Endothelial cell of umbilical vein (primary cell): ENCODE measurements at regions not wholly inside any gene's neighbourhood (a gene's known extent, or its start where the extent isn't known, plus 50 kb on each side); places are given as distances from the start of the nearest gene placed in this dataset.

Experiments used
- BruUV-seq: library from RNA; stranded (reverse); fragments of 400-500 nt; replicated peaks from 2 replicates; lab custom pipeline; 2021; lab: Mats Ljungman, UMichigan
- CTCF ChIA-PET: fragments of 300-600, 350-600 bp; sonication (Branson Sonifier 250); formaldehyde crosslinking; loops from one replicate; lab custom pipeline; 2021; ENCODE audit warnings: antibody characterized with exemption, inconsistent platforms; lab: Charles Lee
- POLR2A ChIA-PET: fragments of 300-600, 350-600 bp; sonication (Branson Sonifier 250); formaldehyde crosslinking; loops from one replicate; lab custom pipeline; 2021; ENCODE audit warnings: antibody characterized with exemption, inconsistent platforms; lab: Charles Lee
- DNase-seq: peaks from one replicate; pipeline ENCODE4 v3.0.0-alpha.2; 2011; ENCODE audit warnings: low read depth, low spot score
- FAIRE-seq: peaks from 2 replicates; lab custom pipeline; 2011; peaks lifted over from hg19 to GRCh38; lab: Jason Lieb, UNC
- H2AFZ ChIP-seq: 2 replicates; pipeline ENCODE4 v1.6.0; 2012; ENCODE audit warnings: low read depth, low read length, control low read depth, inconsistent platforms
- H3K27ac ChIP-seq: 2 replicates; pipeline ENCODE4 v1.5.1; 2011; ENCODE audit warnings: low read depth, mild to moderate bottlenecking, control low read depth, low read length, moderate library complexity; ENCODE audit not compliant: insufficient read depth
- H3K27me3 ChIP-seq, 2 experiments: 2 replicates each; pipeline versions ENCODE4 v1.6.0 to v1.6.1; 2011; ENCODE audit warnings: low read length in 2 of 2, mixed read lengths in 1 of 2; ENCODE audit not compliant: control insufficient read depth in 2 of 2, insufficient read depth in 2 of 2
- H3K36me3 ChIP-seq, 2 experiments: 2 replicates in 1 of 2; 3 replicates in 1 of 2; pipeline ENCODE4 v1.5.1; 2011; ENCODE audit warnings: low read length in 2 of 2, mild to moderate bottlenecking in 1 of 2, moderate library complexity in 1 of 2; ENCODE audit not compliant: control insufficient read depth in 2 of 2, insufficient read depth in 2 of 2; ENCODE audit errors: extremely low read depth in 1 of 2
- H3K4me1 ChIP-seq: 3 replicates; pipeline ENCODE4 v1.5.1; 2011; ENCODE audit warnings: mild to moderate bottlenecking, low read length; ENCODE audit not compliant: control insufficient read depth, insufficient read depth; ENCODE audit errors: extremely low read depth
- H3K4me2 ChIP-seq: 2 replicates; pipeline ENCODE4 v1.6.1; 2011; ENCODE audit warnings: low read length, control low read depth, mixed read lengths; ENCODE audit not compliant: insufficient read depth
- H3K4me3 ChIP-seq, 3 experiments: fragments of 200-600 bp in 1 of 3; sonication (generic), shearing (Covaris generic) in 1 of 3; replicated peaks in 1 of 3; 2 replicates each; pipeline ENCODE4 v1.5.1; 2011 to 2016; ENCODE audit warnings: control low read depth in 3 of 3, low read length in 3 of 3, mild to moderate bottlenecking in 2 of 3, inconsistent platforms in 1 of 3, low read depth in 1 of 3, moderate library complexity in 1 of 3; ENCODE audit not compliant: insufficient read depth in 1 of 3
- H3K79me2 ChIP-seq: 2 replicates; pipeline ENCODE4 v1.6.0; 2012; ENCODE audit warnings: low read length, inconsistent platforms; ENCODE audit not compliant: control insufficient read depth, insufficient read depth
- H3K9ac ChIP-seq: replicated peaks from 2 replicates; pipeline ENCODE3; 2011; ENCODE audit warnings: low read length, control low read depth; ENCODE audit not compliant: insufficient read depth; ENCODE audit errors: extremely low read depth
- H3K9me1 ChIP-seq: replicated peaks from 3 replicates; pipeline ENCODE4 v1.6.0; 2011; ENCODE audit warnings: mild to moderate bottlenecking, low read length; ENCODE audit not compliant: control insufficient read depth, insufficient read depth; ENCODE audit errors: extremely low read depth
- H3K9me3 ChIP-seq: replicated peaks from 2 replicates; pipeline ENCODE4 v1.5.1; 2012; ENCODE audit warnings: low read length, inconsistent platforms; ENCODE audit not compliant: control insufficient read depth, insufficient read depth
- H4K20me1 ChIP-seq: replicated peaks from 2 replicates; pipeline ENCODE3; 2011; ENCODE audit warnings: mild to moderate bottlenecking, low read length; ENCODE audit not compliant: control insufficient read depth, insufficient read depth; ENCODE audit errors: extremely low read depth
- EZH2 ChIP-seq: IDR thresholded peaks from 2 replicates; pipeline ENCODE4 v1.6.1; 2012; ENCODE audit warnings: borderline replicate concordance, low read depth, mild to moderate bottlenecking, moderate library complexity, low read length, inconsistent platforms; ENCODE audit not compliant: severe bottlenecking
- FOS ChIP-seq: IDR thresholded peaks from 2 replicates; pipeline ENCODE4 v1.6.1; 2011; ENCODE audit warnings: mild to moderate bottlenecking, low read length, moderate library complexity, borderline replicate concordance; ENCODE audit not compliant: insufficient read depth
- GATA2 ChIP-seq: IDR thresholded peaks from 2 replicates; pipeline ENCODE4 v1.7.0; 2011; ENCODE audit warnings: low read depth, mild to moderate bottlenecking, moderate library complexity, mixed read lengths, low read length; ENCODE audit not compliant: insufficient read length, insufficient read depth
- JUN ChIP-seq: IDR thresholded peaks from 2 replicates; pipeline ENCODE4 v1.6.1; 2011; ENCODE audit warnings: borderline replicate concordance, low read depth; ENCODE audit not compliant: insufficient read length, insufficient read depth
- MYC ChIP-seq: IDR thresholded peaks from one replicate; pipeline ENCODE4 v1.6.1; 2011; ENCODE audit warnings: mild to moderate bottlenecking, low read depth, low read length
- POLR2A ChIP-seq: IDR thresholded peaks from 2 replicates; pipeline ENCODE4 v1.6.1; 2012; ENCODE audit warnings: low read depth, mild to moderate bottlenecking, control low read depth, low read length
- POLR2AphosphoS5 ChIP-seq: IDR thresholded peaks from 2 replicates; pipeline ENCODE4 v1.6.1; 2012; ENCODE audit warnings: low read depth, mild to moderate bottlenecking, control low read depth, low read length, moderate library complexity; ENCODE audit not compliant: insufficient read depth
- dilution Hi-C: fragments of 300-500 bp; cut with MboI; formaldehyde crosslinking; loops from one replicate; pipeline ENCODE4 v1.15.0; 2019; ENCODE audit warnings: low sequenced_read_pairs; ENCODE audit not compliant: extremely low pct_ligation_motif_present
- intact Hi-C: fragments of 100-400 bp; cut with micrococcal nuclease; formaldehyde crosslinking; loops from one replicate; pipeline ENCODE4 v1.10.0; 2022
- TF ChIP-seq, protein P1 (sequence below), 2 donors: IDR thresholded peaks; 1 replicate in 1 of 2; 2 replicates in 1 of 2; pipeline ENCODE4 v1.5.1; 2011; ENCODE audit warnings: low read length in 2 of 2, mild to moderate bottlenecking in 2 of 2, moderate library complexity in 2 of 2, control low read depth in 1 of 2, inconsistent platforms in 1 of 2, low read depth in 1 of 2; ENCODE audit not compliant: insufficient read depth in 1 of 2; ENCODE audit errors: extremely low read depth in 1 of 2
- TF ChIP-seq, protein P2 (sequence below): IDR thresholded peaks from 2 replicates; pipeline ENCODE4 v1.6.1; 2011; ENCODE audit not compliant: insufficient read depth, insufficient read length

DNA sequence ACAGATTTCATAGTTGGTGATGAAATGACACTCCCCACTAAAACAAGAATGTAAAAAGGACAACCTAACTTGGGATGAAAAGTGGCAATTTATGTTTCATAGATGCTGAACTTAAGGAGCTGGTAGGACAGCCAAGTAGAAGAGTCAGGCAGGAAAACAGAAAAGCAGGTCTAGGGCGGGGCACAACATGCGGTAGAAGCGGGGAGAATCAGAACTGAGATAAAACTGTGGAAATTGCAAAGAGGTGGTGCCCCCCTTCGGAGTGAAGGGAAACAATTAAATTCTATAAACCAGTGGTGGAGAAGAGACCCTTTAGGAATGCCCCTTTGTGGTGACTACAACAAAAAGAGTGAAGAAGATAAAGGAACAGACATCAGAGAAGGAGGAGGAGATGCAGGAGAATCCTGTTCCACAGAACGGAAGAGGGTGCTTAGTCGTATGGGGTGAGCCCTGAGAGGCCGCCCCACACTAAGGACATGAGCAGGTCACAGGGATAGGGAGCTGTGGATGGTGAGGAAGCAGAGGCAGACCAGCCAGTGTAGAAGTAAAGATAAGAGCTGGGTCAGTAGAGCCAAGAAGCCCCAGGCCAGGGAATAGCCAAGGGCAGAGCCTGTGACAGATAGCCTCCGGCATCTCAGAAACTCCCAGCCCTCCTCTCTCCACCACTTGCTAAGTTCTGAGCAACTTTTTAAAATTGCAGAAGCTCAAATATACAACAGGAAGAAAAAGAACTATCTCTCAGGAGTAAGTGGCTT is 100.3 kb upstream of the DOCK9 start:
- BruUV-seq = no TSS peak
- H3K4me3 ChIP-seq = no peak overlapping the region
- ChIA-PET POLR2A (no interaction called here), CTCF (no interaction called here)
- intact Hi-C loops (no loop called here), dilution Hi-C loops (no loop called here)
- FAIRE-seq = no peak
- peaks cover 12% of the 10 kb centered on the region for H3K79me2 ChIP-seq
- H3K27me3 ChIP-seq = no peaks in the 10 kb centered on the region
- TF ChIP-seq, protein P1, sequence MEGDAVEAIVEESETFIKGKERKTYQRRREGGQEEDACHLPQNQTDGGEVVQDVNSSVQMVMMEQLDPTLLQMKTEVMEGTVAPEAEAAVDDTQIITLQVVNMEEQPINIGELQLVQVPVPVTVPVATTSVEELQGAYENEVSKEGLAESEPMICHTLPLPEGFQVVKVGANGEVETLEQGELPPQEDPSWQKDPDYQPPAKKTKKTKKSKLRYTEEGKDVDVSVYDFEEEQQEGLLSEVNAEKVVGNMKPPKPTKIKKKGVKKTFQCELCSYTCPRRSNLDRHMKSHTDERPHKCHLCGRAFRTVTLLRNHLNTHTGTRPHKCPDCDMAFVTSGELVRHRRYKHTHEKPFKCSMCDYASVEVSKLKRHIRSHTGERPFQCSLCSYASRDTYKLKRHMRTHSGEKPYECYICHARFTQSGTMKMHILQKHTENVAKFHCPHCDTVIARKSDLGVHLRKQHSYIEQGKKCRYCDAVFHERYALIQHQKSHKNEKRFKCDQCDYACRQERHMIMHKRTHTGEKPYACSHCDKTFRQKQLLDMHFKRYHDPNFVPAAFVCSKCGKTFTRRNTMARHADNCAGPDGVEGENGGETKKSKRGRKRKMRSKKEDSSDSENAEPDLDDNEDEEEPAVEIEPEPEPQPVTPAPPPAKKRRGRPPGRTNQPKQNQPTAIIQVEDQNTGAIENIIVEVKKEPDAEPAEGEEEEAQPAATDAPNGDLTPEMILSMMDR (IDR thresholded peaks at IDR 0.05; ENCODE audit: extremely low read depth in 1 of 2, insufficient read depth in 1 of 2, low read depth in 1 of 2, low read length in 2 of 2) = no peak
- TF ChIP-seq FOS (no peak), EZH2 (no peak), JUN (no peak), MYC (no peak), POLR2AphosphoS5 (no peak), POLR2A (no peak), GATA2 (no peak)
- TF ChIP-seq, protein P2, sequence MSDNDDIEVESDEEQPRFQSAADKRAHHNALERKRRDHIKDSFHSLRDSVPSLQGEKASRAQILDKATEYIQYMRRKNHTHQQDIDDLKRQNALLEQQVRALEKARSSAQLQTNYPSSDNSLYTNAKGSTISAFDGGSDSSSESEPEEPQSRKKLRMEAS = no peak
- H2AFZ ChIP-seq = no peak overlapping the region
- no peak overlapping the region for H3K27ac ChIP-seq
- no peaks in the 10 kb centered on the region for H3K9me3 ChIP-seq
- H3K4me1 ChIP-seq = no peaks in the 10 kb centered on the region
- H3K36me3 ChIP-seq = no peaks in the 10 kb centered on the region
- H3K4me2 ChIP-seq = no peak overlapping the region
- H3K9ac ChIP-seq = no peak overlapping the region
- no peak for DNase-seq
- H3K9me1 ChIP-seq = no peaks in the 10 kb centered on the region
- H4K20me1 ChIP-seq = no peaks in the 10 kb centered on the region
